Tibial artery (tissue), 4 donors: ENCODE measurements at regions not wholly inside any gene's neighbourhood (a gene's known extent, or its start where the extent isn't known, plus 50 kb on each side); places are given as distances from the start of the nearest gene placed in this dataset.
A peak's percentile ranks its signal among the peaks of the same experiment; 100 is the strongest.

Experiments
- DNase-seq, 2 donors: peaks; one replicate each; pipeline ENCODE4 v3.0.0-alpha.2; 2019
- H3K27ac ChIP-seq, 2 donors: fragments of 200-600 bp; sonication (generic) in 1 of 2; 1 replicate in 1 of 2; 2 replicates in 1 of 2; pipeline ENCODE4 v1.5.1; 2018 to 2019; ENCODE audit warnings: mild to moderate bottlenecking in 1 of 2
- H3K27me3 ChIP-seq, 2 donors: fragments of 200-600 bp; sonication (generic) in 1 of 2; one replicate each; pipeline versions ENCODE4 v1.5.1 to v1.6.0; 2016 to 2019
- H3K36me3 ChIP-seq, 3 donors: fragments of 200-600 bp; sonication (generic) in 2 of 3; one replicate each; pipeline ENCODE4 v1.5.1; 2016 to 2019; ENCODE audit warnings: mild to moderate bottlenecking in 2 of 3
- H3K4me1 ChIP-seq, 4 donors: fragments of 200-600 bp; sonication (generic) in 2 of 4; 1 replicate in 3 of 4; 2 replicates in 1 of 4; pipeline ENCODE4 v1.5.1; 2016 to 2019
- H3K4me3 ChIP-seq, 2 donors: fragments of 200-600 bp; sonication (generic) in 1 of 2; 1 replicate in 1 of 2; 2 replicates in 1 of 2; pipeline ENCODE4 v1.5.1; 2018 to 2019; ENCODE audit warnings: mild to moderate bottlenecking in 2 of 2
- H3K9me3 ChIP-seq, 3 donors: fragments of 200-600 bp; sonication (generic) in 1 of 3; one replicate each; pipeline ENCODE4 v1.5.1; 2016 to 2019
- CTCF ChIP-seq, 2 experiments: fragments of 200-600 bp in 1 of 2; fragments of 450-650 bp in 1 of 2; IDR thresholded peaks; one replicate each; pipeline ENCODE4 v1.5.1; 2017 to 2019; ENCODE audit warnings: antibody characterized with exemption in 2 of 2, mild to moderate bottlenecking in 1 of 2, moderate library complexity in 1 of 2
- intact Hi-C: fragments of 100-400 bp; cut with DNase I; formaldehyde crosslinking; loops from one replicate; pipeline ENCODE4 v1.15.0; 2023; ENCODE audit warnings: low total_unique reads

DNA sequence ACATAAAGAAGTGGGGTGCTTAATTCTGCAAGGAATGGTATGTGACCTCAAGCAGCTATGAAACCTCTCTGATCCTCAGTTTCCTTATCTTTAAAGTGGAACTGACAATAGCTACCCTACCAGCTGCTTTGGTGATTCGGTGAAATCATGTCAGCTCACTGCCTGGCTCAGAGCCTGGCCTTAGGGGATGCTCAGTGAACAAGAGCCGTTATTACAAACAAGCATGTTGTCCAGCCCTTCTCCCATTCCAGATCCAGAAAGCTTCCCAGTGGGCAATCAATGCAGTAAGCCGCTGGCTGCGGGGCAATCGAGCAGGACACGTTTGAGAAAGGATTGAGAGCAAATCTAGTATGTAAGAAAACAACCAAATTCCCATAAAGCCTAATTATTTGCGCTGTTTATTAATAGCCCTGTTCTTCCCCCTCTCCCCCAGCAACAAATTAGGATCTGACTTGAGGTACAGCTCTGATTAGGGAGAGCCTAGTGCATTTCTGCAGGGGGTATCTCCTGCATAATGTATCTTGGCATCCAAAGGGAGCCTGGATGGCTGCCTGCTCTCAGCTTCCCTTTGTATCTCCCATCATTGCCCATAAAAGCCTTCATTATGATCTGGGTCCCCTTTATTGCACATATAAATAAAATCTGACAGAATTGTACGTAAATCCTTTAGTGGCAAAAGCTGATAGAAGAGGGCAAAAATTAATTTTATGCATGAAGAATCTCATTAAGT, 371.4 kb downstream of the TMEM232 start:
- H3K9me3 ChIP-seq = no peaks in the 10 kb centered on the region
- peak in 1 of 2 donors; percentile 49 for DNase-seq
- intact Hi-C loops = no loop called here
- no peaks in the 10 kb centered on the region for H3K27me3 ChIP-seq
- no peak for TF ChIP-seq CTCF (IDR thresholded peaks at IDR 0.05)
- H3K4me3 ChIP-seq = no peak overlapping the region
- peaks cover 0 to 14% (median 2%) of the 10 kb centered on the region in 4 donors for H3K4me1 ChIP-seq
- H3K36me3 ChIP-seq = no peaks in the 10 kb centered on the region
- H3K27ac ChIP-seq = no peak overlapping the region

DNA sequence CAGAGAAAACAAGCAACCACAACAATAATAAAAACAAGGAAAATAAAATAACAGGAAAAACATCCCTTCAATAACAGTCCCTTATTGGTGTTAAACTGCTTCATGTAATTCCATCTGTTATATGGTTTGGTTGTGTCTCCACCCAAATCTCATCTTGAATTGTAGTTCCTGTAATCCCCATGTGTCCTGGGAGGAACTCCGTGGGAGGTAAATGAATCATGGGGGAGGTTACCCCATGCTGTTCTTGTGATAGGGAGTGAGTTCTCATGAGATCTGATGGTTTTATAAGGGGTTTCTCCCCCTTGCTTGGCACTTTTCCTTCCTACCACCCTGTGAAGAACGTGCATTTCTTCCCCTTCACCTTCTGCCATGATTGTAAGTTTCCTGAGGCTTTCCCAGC, 369.8 kb downstream of the TMEM232 start:
- DNase-seq = no peak
- Histone ChIP-seq H3K27me3 (no peaks in the 10 kb centered on the region), H3K4me1 (peaks cover 0 to 14% (median 2%) of the 10 kb centered on the region in 4 donors), H3K9me3 (no peaks in the 10 kb centered on the region), H3K36me3 (no peaks in the 10 kb centered on the region), H3K27ac (no peak overlapping the region), H3K4me3 (no peak overlapping the region)
- no peak for TF ChIP-seq CTCF (IDR thresholded peaks at IDR 0.05)
- intact Hi-C loops = no loop called here

DNA sequence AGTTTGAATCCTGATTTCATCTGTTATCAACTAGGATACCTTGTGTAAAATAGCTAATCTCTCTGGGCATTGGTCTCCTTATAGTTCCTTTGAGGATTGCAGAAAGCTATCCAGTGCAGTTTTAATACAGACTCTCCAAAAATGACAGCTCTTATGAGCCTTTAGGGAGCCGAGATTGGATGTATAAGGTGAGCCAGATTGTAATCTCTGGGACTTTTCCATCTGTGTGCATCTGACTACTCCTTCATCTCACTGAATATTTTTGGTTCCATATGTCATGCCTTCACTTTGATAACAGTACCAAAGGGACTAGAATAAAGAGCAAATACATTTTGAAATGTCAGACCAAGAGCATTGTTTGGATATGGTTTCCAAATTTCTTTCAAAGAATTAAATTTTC, 367.2 kb downstream of the TMEM232 start:
- intact Hi-C loops = no loop called here
- H3K4me1 ChIP-seq = peaks cover 0 to 8% (median 2%) of the 10 kb centered on the region in 4 donors
- H3K36me3 ChIP-seq = no peaks in the 10 kb centered on the region
- no peak for TF ChIP-seq CTCF (IDR thresholded peaks at IDR 0.05)
- no peak overlapping the region for H3K4me3 ChIP-seq
- no peak for DNase-seq
- no peaks in the 10 kb centered on the region for H3K27me3 ChIP-seq
- H3K9me3 ChIP-seq = no peaks in the 10 kb centered on the region
- no peak overlapping the region for H3K27ac ChIP-seq

- intact Hi-C loops = no loop called here
- no peaks in the 10 kb centered on the region for H3K36me3 ChIP-seq
- H3K27ac ChIP-seq = no peak overlapping the region
- no peak for TF ChIP-seq CTCF (IDR thresholded peaks at IDR 0.05)
- H3K4me3 ChIP-seq = no peak overlapping the region
- DNase-seq = no peak
- no peaks in the 10 kb centered on the region for H3K9me3 ChIP-seq
- no peaks in the 10 kb centered on the region for H3K27me3 ChIP-seq
- H3K4me1 ChIP-seq = peaks cover 0 to 5% (median 0%) of the 10 kb centered on the region in 4 donors
Measured at GRCh38 chr5:110361471-110361870, 365.0 kb downstream of the TMEM232 start.

DNA sequence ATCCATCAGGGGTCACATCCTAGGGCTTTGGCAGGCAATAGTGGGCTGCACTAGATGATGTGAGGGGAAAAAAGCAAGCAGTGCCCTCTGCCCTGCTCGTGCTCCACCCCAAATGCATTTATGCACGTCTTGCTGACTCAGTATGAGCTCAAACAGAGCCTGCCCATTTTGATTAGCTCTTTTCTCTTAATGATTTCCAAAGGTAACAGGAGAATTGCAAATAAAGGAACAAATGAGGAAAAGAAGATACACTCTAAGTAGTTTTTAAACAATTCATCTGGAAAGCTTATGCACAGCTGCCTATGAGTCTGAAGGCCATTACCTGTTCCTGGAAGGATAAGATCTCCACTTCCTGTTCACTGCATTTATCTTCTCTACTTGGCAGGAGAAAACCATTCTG, 364.2 kb downstream of the TMEM232 start:
- no peak overlapping the region for H3K27ac ChIP-seq
- TF ChIP-seq CTCF (IDR thresholded peaks at IDR 0.05) = no peak
- DNase-seq = no peak
- intact Hi-C loops = no loop called here
- no peaks in the 10 kb centered on the region for H3K36me3 ChIP-seq
- peaks cover 0 to 5% (median 0%) of the 10 kb centered on the region in 4 donors for H3K4me1 ChIP-seq
- H3K27me3 ChIP-seq = no peaks in the 10 kb centered on the region
- H3K4me3 ChIP-seq = no peak overlapping the region
- H3K9me3 ChIP-seq = no peaks in the 10 kb centered on the region
